Kidney epithelial cell (primary cell): ENCODE measurements at regions not wholly inside any gene's neighbourhood (a gene's known extent, or its start where the extent isn't known, plus 50 kb on each side); places are given as distances from the start of the nearest gene placed in this dataset.

Experiments
- DNase-seq: peaks from one replicate; pipeline ENCODE4 v3.0.0-alpha.2; 2010; ENCODE audit warnings: low read depth
- H3K27me3 ChIP-seq: 2 replicates; pipeline ENCODE4 v1.6.0; 2011; ENCODE audit warnings: low read length; ENCODE audit not compliant: control insufficient read depth, insufficient read depth
- H3K36me3 ChIP-seq: 2 replicates; pipeline ENCODE4 v1.5.1; 2011; ENCODE audit warnings: low read length; ENCODE audit not compliant: control insufficient read depth, insufficient read depth
- H3K4me3 ChIP-seq: 2 replicates; pipeline ENCODE4 v1.5.1; 2011; ENCODE audit warnings: low read depth, mild to moderate bottlenecking, control low read depth, low read length
- CTCF ChIP-seq: IDR thresholded peaks from 2 replicates; pipeline ENCODE4 v1.5.1; 2011; ENCODE audit warnings: mild to moderate bottlenecking, moderate library complexity, low read length, control low read depth, inconsistent platforms; ENCODE audit not compliant: insufficient read depth, poor library complexity, severe bottlenecking

- TF ChIP-seq CTCF: no peak
Measured at GRCh38 chr1:118589238-118589846, 398.8 kb downstream of the TBX15 start.

GRCh38 chr1:118588566-118588965, 399.6 kb downstream of the TBX15 start:
- Histone ChIP-seq H3K27me3 (no peaks in the 10 kb centered on the region), H3K36me3 (no peaks in the 10 kb centered on the region), H3K4me3 (no peak overlapping the region)
- DNase-seq: no peak
- TF ChIP-seq CTCF: no peak

More at GRCh38 chr1:118589238-118589846, 398.8 kb downstream of the TBX15 start:
- H3K27me3 ChIP-seq: no peaks in the 10 kb centered on the region
- no peaks in the 10 kb centered on the region for H3K36me3 ChIP-seq
- DNase-seq: no peak
- H3K4me3 ChIP-seq: no peak overlapping the region

- no peak overlapping the region for H3K4me3 ChIP-seq
- no peaks in the 10 kb centered on the region for H3K27me3 ChIP-seq
- no peaks in the 10 kb centered on the region for H3K36me3 ChIP-seq
- DNase-seq: no peak
- TF ChIP-seq CTCF: no peak
Measured at GRCh38 chr1:118578276-118578675, 393.2 kb upstream of the SPAG17 start.

GRCh38 chr1:118575060-118575459, 390.0 kb upstream of the SPAG17 start:
- no peak for TF ChIP-seq CTCF
- H3K36me3 ChIP-seq: no peaks in the 10 kb centered on the region
- DNase-seq: no peak
- no peaks in the 10 kb centered on the region for H3K27me3 ChIP-seq
- no peak overlapping the region for H3K4me3 ChIP-seq

GRCh38 chr1:118564961-118565703, 380.1 kb upstream of the SPAG17 start:
- no peak for TF ChIP-seq CTCF
- Histone ChIP-seq H3K4me3 (no peak overlapping the region), H3K27me3 (no peaks in the 10 kb centered on the region), H3K36me3 (no peaks in the 10 kb centered on the region)
- DNase-seq: no peak
